ENCODE measurements at regions not wholly inside any gene's neighbourhood (a gene's known extent, or its start where the extent isn't known, plus 50 kb on each side); places are given as distances from the start of the nearest gene placed in this dataset.

- Mint-ChIP-seq H3K4me1 (peaks cover 40% of the 10 kb centered on the region), H3K4me3 (no peak overlapping the region), H3K27ac (no peak overlapping the region), H3K36me3 (ENCODE audit: low read depth) (no peaks in the 10 kb centered on the region), H3K27me3 (ENCODE audit: low read depth, poor library complexity) (peaks cover 31% of the 10 kb centered on the region), H3K9me3 (no peaks in the 10 kb centered on the region)
- TF ChIP-seq CTCF (IDR thresholded peaks at IDR 0.05): no peak
- DNase-seq: no peak
Observed at GRCh38 chr14:98906123-98906995, 365.6 kb downstream of the BCL11B start.

GRCh38 chr14:98907271-98907670 is 364.7 kb downstream of the BCL11B start:
- no peak overlapping the region for H3K27ac Mint-ChIP-seq
- H3K4me3 Mint-ChIP-seq: no peak overlapping the region
- DNase-seq: no peak
- H3K4me1 Mint-ChIP-seq: peaks cover 41% of the 10 kb centered on the region
- TF ChIP-seq CTCF (IDR thresholded peaks at IDR 0.05): no peak
- H3K9me3 Mint-ChIP-seq: no peaks in the 10 kb centered on the region
- H3K27me3 Mint-ChIP-seq (ENCODE audit: low read depth, poor library complexity): peaks cover 27% of the 10 kb centered on the region
- H3K36me3 Mint-ChIP-seq (ENCODE audit: low read depth): no peaks in the 10 kb centered on the region

GRCh38 chr14:98908050-98908449 is 363.9 kb downstream of the BCL11B start:
- Mint-ChIP-seq H3K27me3 (ENCODE audit: low read depth, poor library complexity) (peaks cover 28% of the 10 kb centered on the region), H3K9me3 (no peaks in the 10 kb centered on the region), H3K4me3 (no peak overlapping the region), H3K36me3 (ENCODE audit: low read depth) (no peaks in the 10 kb centered on the region), H3K4me1 (peaks cover 41% of the 10 kb centered on the region), H3K27ac (no peak overlapping the region)
- DNase-seq: no peak
- no peak for TF ChIP-seq CTCF (IDR thresholded peaks at IDR 0.05)

GRCh38 chr14:98909251-98909944 is 362.6 kb downstream of the BCL11B start:
- no peak for DNase-seq
- peaks cover 22% of the 10 kb centered on the region for H3K27me3 Mint-ChIP-seq (ENCODE audit: low read depth, poor library complexity)
- TF ChIP-seq CTCF (IDR thresholded peaks at IDR 0.05): no peak
- H3K4me1 Mint-ChIP-seq: peaks cover 53% of the 10 kb centered on the region
- H3K36me3 Mint-ChIP-seq (ENCODE audit: low read depth): no peaks in the 10 kb centered on the region
- H3K9me3 Mint-ChIP-seq: no peaks in the 10 kb centered on the region
- no peak overlapping the region for H3K4me3 Mint-ChIP-seq
- H3K27ac Mint-ChIP-seq: no peak overlapping the region

- no peak overlapping the region for H3K4me3 Mint-ChIP-seq
- DNase-seq: no peak
- peaks cover 19% of the 10 kb centered on the region for H3K27me3 Mint-ChIP-seq (ENCODE audit: low read depth, poor library complexity)
- H3K36me3 Mint-ChIP-seq (ENCODE audit: low read depth): no peaks in the 10 kb centered on the region
- no peak for TF ChIP-seq CTCF (IDR thresholded peaks at IDR 0.05)
- H3K4me1 Mint-ChIP-seq: peaks cover 57% of the 10 kb centered on the region
- no peak overlapping the region for H3K27ac Mint-ChIP-seq
- no peaks in the 10 kb centered on the region for H3K9me3 Mint-ChIP-seq
Observed at GRCh38 chr14:98910061-98910460, 361.9 kb downstream of the BCL11B start.

All from nephron progenitor cell (in vitro differentiated cells).